ENCODE measurements at regions not wholly inside any gene's neighbourhood (a gene's known extent, or its start where the extent isn't known, plus 50 kb on each side); places are given as distances from the start of the nearest gene placed in this dataset.

GRCh38 chr12:87142342-87142741 lies 886.2 kb upstream of the MGAT4C start:
- Histone ChIP-seq H3F3A (ENCODE audit: control insufficient read depth, insufficient read depth) (no peaks in the 10 kb centered on the region), H3K27me3 (ENCODE audit: control insufficient read depth, low read length) (no peaks in the 10 kb centered on the region), H4K20me1 (ENCODE audit: control insufficient read depth, insufficient read depth, low read depth, low read length) (no peaks in the 10 kb centered on the region), H3K27ac (ENCODE audit: low read depth, low read length) (no peak overlapping the region), H3K4me3 (ENCODE audit: low read length) (no peak overlapping the region), H3K79me2 (ENCODE audit: control insufficient read depth, low read length) (no peaks in the 10 kb centered on the region), H3K9me2 (replicated peaks; ENCODE audit: control insufficient read depth, low read length) (no peaks in the 10 kb centered on the region), H3K9me3 (ENCODE audit: control insufficient read depth, insufficient read depth, low read length) (no peaks in the 10 kb centered on the region), H3K4me2 (ENCODE audit: low read length) (no peak overlapping the region), H3K4me1 (ENCODE audit: control insufficient read depth, low read length) (no peaks in the 10 kb centered on the region), H3K36me3 (ENCODE audit: control insufficient read depth, low read length) (no peaks in the 10 kb centered on the region)
- TF ChIP-seq CTCF (IDR thresholded peaks at IDR 0.05; ENCODE audit: low read depth, low read length, poor library complexity, severe bottlenecking) (no peak), EZH2phosphoT487 (IDR thresholded peaks at IDR 0.05; ENCODE audit: borderline replicate concordance, low read length) (no peak)

GRCh38 chr12:87141091-87141490 lies 884.9 kb upstream of the MGAT4C start:
- H3K9me3 ChIP-seq (ENCODE audit: control insufficient read depth, insufficient read depth, low read length), result no peaks in the 10 kb centered on the region
- H3K4me3 ChIP-seq (ENCODE audit: low read length), result no peak overlapping the region
- H3K36me3 ChIP-seq (ENCODE audit: control insufficient read depth, low read length), result no peaks in the 10 kb centered on the region
- H3K4me2 ChIP-seq (ENCODE audit: low read length), result no peak overlapping the region
- no peak overlapping the region for H3K27ac ChIP-seq (ENCODE audit: low read depth, low read length)
- no peaks in the 10 kb centered on the region for H3K79me2 ChIP-seq (ENCODE audit: control insufficient read depth, low read length)
- H3K9me2 ChIP-seq (replicated peaks; ENCODE audit: control insufficient read depth, low read length), result no peaks in the 10 kb centered on the region
- no peaks in the 10 kb centered on the region for H4K20me1 ChIP-seq (ENCODE audit: control insufficient read depth, insufficient read depth, low read depth, low read length)
- H3K27me3 ChIP-seq (ENCODE audit: control insufficient read depth, low read length), result no peaks in the 10 kb centered on the region
- H3K4me1 ChIP-seq (ENCODE audit: control insufficient read depth, low read length), result no peaks in the 10 kb centered on the region
- TF ChIP-seq EZH2phosphoT487 (IDR thresholded peaks at IDR 0.05; ENCODE audit: borderline replicate concordance, low read length), result no peak
- TF ChIP-seq CTCF (IDR thresholded peaks at IDR 0.05; ENCODE audit: low read depth, low read length, poor library complexity, severe bottlenecking), result no peak
- no peaks in the 10 kb centered on the region for H3F3A ChIP-seq (ENCODE audit: control insufficient read depth, insufficient read depth)

GRCh38 chr12:87140262-87140661 lies 884.1 kb upstream of the MGAT4C start:
- Histone ChIP-seq H3K36me3 (ENCODE audit: control insufficient read depth, low read length) (no peaks in the 10 kb centered on the region), H3K79me2 (ENCODE audit: control insufficient read depth, low read length) (no peaks in the 10 kb centered on the region), H3K4me1 (ENCODE audit: control insufficient read depth, low read length) (no peaks in the 10 kb centered on the region), H3K27ac (ENCODE audit: low read depth, low read length) (no peak overlapping the region), H3K9me3 (ENCODE audit: control insufficient read depth, insufficient read depth, low read length) (no peaks in the 10 kb centered on the region), H3K4me3 (ENCODE audit: low read length) (no peak overlapping the region), H3F3A (ENCODE audit: control insufficient read depth, insufficient read depth) (no peaks in the 10 kb centered on the region), H3K9me2 (replicated peaks; ENCODE audit: control insufficient read depth, low read length) (no peaks in the 10 kb centered on the region), H3K27me3 (ENCODE audit: control insufficient read depth, low read length) (no peaks in the 10 kb centered on the region), H4K20me1 (ENCODE audit: control insufficient read depth, insufficient read depth, low read depth, low read length) (no peaks in the 10 kb centered on the region), H3K4me2 (ENCODE audit: low read length) (no peak overlapping the region)
- no peak for TF ChIP-seq EZH2phosphoT487 (IDR thresholded peaks at IDR 0.05; ENCODE audit: borderline replicate concordance, low read length)
- no peak for TF ChIP-seq CTCF (IDR thresholded peaks at IDR 0.05; ENCODE audit: low read depth, low read length, poor library complexity, severe bottlenecking)

GRCh38 chr12:87137220-87137619 lies 881.0 kb upstream of the MGAT4C start:
- Histone ChIP-seq H3K27ac (ENCODE audit: low read depth, low read length) (no peak overlapping the region), H3K79me2 (ENCODE audit: control insufficient read depth, low read length) (no peaks in the 10 kb centered on the region), H3K4me3 (ENCODE audit: low read length) (no peak overlapping the region), H3K27me3 (ENCODE audit: control insufficient read depth, low read length) (no peaks in the 10 kb centered on the region), H3K9me2 (replicated peaks; ENCODE audit: control insufficient read depth, low read length) (no peaks in the 10 kb centered on the region), H3K9me3 (ENCODE audit: control insufficient read depth, insufficient read depth, low read length) (no peaks in the 10 kb centered on the region), H3K4me1 (ENCODE audit: control insufficient read depth, low read length) (no peaks in the 10 kb centered on the region), H3K4me2 (ENCODE audit: low read length) (no peak overlapping the region), H3K36me3 (ENCODE audit: control insufficient read depth, low read length) (no peaks in the 10 kb centered on the region), H4K20me1 (ENCODE audit: control insufficient read depth, insufficient read depth, low read depth, low read length) (no peaks in the 10 kb centered on the region), H3F3A (ENCODE audit: control insufficient read depth, insufficient read depth) (no peaks in the 10 kb centered on the region)
- TF ChIP-seq CTCF (IDR thresholded peaks at IDR 0.05; ENCODE audit: low read depth, low read length, poor library complexity, severe bottlenecking), result no peak
- no peak for TF ChIP-seq EZH2phosphoT487 (IDR thresholded peaks at IDR 0.05; ENCODE audit: borderline replicate concordance, low read length)

Data from DOHH2 (cell line).